HG02588 (cell line): ENCODE measurements at regions not wholly inside any gene's neighbourhood (a gene's known extent, or its start where the extent isn't known, plus 50 kb on each side); places are given as distances from the start of the nearest gene placed in this dataset.
A peak's percentile ranks its signal among the peaks of the same experiment; 100 is the strongest.
"Not testable (repeated sequence)": the region's sequence is repeated elsewhere in the genome, so short reads cannot be mapped to it uniquely, and the experiment has no call there.

ENCODE experiments used
- ATAC-seq: cut with Tn5 transposase; IDR thresholded peaks from one replicate; pipeline ENCODE4 v1.9.1; 2021; ENCODE audit warnings: mild to moderate bottlenecking, moderate library complexity; ENCODE audit not compliant: unreplicated experiment

DNA sequence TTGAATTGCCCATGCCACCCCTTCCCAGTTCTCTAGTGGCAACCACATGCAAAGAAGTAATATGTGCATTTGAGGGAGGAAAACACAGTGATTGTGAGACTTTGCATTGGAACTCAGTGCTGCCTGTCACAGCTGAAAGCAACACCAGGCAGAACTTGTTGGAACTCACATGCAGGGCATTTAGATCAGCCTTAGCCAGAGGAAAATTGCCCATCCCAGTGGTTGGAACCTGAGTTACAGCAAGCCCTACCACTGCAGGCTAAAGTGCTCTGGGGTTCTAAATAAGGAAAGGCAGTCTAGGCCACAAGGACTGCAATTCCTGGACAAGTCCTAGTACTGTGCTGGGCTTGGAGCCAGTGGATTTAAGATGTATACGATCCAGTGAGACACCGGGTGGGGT lies 245.3 kb upstream of the UFL1 start:
- ATAC-seq, result no peak

DNA sequence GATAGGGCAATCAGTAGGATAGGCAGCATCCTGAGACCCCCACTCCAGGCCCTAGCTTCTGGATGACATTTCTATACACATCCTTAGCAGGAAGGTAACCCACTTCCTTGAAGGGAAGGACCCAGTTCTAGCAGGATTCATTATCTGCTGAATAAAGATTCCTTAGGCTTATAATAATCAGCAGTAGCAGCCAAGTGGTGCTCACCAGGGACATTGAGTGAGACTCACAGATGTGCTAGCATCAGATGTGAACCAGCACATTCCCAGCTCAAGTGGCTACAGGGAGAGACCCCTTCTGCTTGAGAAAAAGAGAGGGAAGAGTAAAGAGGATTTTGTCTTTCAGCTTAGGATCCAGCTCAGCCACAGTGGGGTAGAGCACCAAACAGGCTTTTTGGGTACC lies 244.8 kb upstream of the UFL1 start:
- no peak for ATAC-seq

DNA sequence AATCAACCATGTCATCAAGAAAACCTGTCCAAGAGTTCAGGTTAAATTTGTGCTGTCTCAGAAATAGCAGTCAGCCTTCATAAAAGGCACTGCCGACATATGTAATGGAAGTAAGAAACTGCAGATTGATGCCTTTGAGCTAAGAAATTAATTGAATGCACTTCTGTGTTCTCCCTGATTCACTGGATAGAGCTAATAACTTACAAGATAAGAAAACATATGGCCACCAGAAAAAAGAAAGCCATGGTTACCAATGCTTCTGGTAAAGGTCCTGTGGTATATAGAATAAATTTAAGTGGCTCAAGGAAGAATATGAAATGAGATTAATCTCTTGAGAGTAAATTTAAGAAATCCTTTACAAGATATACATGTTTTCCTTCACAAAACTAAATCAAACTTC lies 242.5 kb upstream of the UFL1 start:
- no peak for ATAC-seq

DNA sequence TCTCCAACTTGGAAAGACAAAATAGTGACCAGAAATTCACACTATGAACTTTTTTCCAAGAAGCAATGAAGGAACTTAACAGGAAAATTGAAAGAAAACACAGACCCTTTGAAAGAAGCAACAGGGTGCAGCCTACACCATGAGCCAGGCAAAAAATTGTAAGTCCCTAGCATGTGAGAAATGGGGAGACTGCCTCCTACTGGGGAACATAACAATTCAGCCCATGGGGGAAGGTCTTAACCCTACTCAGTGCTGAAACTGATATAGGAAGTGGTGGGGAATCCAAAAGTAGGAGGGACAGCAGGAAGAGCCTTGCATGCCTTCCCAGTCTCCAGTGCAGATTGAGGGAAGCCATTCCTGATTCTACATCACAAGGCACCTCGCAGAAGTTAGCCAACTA lies 235.1 kb upstream of the UFL1 start:
- ATAC-seq, result no peak

DNA sequence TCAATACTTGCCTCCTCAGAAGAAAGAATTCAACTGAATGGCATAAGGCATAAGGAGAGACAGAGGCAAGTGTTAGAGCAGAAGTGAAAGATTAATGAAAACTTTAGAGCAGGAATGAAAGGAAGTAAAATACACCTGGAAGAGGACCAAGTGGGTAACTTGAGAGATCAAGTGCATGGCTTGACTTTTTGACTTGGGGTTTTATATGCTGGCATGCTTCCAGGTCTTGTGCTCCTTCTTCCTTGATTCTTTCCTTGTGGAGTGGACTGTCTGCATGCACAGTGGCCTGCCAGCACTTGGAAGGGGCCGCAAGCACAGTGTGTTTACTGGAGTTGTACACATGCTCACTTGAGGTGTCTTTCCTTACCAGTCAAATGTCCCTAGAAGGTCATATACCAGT lies 222.1 kb upstream of the UFL1 start:
- ATAC-seq, result no peak

DNA sequence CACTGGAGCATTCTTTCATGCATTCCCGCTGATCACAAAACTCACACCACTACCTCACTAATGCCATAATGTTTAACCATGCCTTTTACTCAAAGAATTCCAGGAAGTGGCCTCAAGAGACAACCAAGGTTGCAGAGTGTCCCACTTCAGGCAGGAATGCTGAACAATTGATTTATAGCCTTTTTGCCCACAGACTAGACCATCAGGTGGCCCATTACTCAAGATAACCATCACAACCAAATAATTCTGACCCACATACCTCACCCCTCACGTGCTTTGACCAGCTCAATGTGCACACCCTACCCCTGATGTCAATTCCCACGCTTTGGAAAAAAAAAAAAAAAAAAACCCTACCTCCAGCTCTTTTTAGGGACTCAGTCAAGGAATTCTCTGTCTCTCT lies 220.6 kb upstream of the UFL1 start:
- ATAC-seq, result no peak

DNA sequence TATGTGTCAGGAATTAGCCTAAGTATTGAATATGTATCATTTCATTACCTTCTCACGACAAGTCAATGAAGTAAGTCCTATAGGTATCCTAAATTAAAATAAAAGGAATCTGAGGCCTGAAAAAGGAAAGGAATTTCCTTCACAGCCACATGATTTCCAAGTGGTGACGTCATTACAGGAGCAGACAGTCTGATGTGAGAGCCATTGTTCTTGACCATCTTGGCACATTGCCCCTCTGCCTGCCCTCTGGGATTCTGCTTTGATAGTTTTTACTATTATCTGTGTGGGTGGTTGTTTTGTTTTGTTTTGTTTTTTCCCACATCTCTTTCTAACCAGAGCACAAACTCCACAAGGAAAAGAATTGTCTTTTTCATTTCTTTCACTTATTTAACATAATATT lies 219.8 kb upstream of the UFL1 start:
- ATAC-seq, result no peak

DNA sequence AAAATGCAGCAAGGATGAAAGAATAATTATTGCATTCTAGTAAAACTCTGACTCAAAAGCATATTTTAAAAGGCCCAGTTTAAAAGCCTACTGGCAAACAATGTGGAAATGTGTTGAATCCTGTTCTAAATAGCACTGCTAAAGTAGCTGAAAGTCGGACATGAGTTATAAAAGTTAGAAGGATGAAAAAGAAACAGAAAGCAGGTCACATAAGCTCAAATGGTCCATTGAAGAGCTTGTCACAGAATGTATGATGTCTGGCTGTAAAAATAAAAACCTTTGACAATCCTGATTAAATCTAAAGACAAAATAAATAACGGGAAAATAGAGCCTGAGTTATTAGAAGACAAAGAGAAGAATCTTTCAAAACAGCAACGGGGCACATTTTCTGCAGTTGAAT lies 218.6 kb upstream of the UFL1 start:
- no peak for ATAC-seq

DNA sequence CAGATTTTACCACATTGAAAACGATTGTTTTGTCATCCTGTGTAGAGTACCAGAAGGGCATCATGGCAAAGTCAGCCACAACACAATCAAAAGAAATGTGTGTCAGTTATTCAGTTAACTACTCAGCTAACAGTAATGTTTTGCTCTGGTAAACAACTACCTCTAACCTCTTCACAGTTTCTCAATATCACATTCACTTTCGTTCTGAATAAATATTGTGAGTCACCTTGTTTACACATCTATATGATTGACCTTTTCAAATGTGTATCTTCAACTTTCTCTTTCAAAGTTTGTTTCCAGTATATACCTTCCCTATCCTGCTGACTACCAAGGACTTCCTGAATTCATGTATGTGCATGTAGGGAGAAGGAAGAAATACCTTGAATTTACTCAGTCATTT lies 216.6 kb upstream of the UFL1 start:
- ATAC-seq, result peak; percentile 96

DNA sequence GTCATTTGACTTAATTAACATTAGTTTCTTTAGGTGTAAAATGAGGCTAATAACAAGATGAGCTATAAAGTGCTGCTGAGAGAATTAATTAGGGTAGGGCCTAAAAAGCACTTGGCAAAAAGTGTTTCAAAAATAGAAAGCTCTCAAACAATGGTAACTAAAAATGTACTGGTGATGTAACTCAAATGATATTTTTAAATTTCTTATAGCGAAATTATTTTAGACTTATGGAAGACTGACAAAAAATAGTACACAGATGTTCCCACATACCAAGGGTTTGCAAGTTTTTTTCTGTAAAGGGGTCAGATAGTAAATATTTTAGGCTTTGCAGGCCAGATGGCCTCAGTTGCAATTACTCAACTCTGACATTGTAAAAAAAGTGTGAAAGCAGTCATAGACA lies 190.7 kb upstream of the UFL1 start:
- no peak for ATAC-seq

DNA sequence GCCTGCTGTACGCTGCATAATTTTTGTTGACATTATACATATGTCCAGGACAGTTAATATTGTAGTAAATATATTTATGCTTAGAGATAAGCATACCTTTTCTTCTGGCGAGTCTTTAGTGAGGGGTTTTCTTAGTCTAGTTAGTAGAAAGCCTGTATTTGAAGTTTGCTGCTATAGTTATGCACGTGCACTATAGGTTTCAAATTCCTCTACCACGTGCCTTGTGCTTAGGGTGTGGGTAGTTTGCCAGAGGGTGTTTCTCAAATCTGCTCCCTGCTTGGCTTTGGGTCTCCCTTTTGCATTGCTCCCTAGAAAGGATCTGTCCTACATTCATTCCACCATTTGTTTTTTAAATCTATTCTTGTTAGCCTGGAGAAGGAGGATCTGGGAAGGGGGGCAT lies 181.4 kb upstream of the UFL1 start:
- ATAC-seq, result no peak

DNA sequence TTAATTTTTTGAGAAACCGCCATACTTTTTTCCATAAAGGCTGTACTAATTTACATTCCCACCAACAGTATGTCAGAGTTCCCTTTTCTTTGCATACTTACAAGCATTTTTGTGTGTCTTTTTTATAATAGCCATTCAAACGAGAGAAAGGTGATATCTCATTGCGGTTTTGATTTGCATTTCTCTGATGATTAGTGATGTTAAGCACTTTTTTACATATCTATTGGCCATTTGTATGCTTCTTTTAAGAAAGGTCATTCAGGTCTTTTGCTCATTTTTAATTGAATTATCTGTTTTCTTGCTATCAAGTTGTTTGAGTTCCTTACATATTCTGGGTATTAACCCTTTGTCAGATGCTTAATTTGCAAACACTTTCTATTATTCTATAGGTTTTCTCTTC lies 176.1 kb upstream of the UFL1 start:
- no peak for ATAC-seq

DNA sequence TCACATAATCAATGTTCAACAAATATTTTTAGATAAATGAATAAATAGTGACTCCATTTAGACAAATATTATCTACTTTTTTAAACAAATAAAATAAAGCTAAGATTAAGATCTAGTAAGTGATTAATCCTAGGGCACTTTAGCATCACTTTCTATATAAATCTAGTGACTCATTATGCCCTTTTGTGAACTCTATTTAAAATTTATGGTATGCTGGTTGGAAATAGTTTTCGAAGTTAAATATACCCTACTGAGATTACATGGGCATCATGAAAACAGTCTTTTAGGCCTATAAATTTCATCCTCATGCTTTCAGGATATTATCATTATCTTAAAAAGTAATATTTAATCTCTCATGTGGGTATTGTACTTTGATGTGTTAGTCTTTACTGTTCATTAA lies 140.4 kb upstream of the UFL1 start:
- no peak for ATAC-seq

DNA sequence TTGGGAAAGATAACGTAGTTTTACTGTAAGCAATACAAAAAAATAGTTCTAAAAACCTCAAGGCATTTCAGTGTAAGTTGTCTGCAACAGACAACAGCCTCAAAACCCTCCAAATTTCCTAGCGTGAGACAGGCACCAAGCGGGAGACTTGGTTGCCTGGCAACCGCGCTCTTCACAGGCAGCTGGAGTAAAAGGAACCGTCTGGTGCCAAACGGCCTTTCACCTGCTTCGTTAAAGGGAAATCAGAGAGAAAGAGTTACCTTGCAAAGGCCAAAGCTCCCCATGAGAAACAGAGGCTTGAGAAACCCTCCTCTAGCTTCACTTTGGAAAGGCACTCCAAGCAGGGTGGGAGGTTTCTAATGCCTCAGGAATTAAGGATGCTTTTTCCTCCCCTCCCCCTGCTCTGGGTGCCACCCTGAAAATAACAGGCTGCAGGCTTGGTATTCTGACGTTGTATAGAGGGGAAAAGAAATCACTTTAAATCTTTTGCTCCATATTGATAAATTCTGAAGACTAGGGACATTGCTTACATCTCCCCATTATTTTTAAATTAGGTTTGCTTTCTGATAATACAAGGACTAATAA lies 129.7 kb upstream of the UFL1 start:
- ATAC-seq, result no peak

DNA sequence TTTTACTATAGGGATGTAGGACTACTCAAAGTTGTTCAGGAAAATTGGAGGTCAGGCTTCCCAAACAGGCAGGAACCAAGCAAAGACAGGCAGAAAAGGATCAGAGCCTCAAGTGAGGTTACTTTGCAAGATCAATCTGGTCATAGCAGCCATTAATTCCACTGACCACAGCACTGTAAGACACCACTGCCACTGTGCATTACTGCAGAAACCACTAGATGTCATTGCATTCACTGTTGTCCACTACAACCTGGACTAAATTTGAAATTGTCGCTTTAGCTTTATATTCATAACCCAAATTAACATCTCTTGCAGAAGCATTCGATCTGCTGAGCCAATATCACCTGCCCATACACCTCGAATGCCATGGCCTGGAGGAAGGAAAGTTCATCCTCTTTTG lies 126.9 kb upstream of the UFL1 start:
- no peak for ATAC-seq

DNA sequence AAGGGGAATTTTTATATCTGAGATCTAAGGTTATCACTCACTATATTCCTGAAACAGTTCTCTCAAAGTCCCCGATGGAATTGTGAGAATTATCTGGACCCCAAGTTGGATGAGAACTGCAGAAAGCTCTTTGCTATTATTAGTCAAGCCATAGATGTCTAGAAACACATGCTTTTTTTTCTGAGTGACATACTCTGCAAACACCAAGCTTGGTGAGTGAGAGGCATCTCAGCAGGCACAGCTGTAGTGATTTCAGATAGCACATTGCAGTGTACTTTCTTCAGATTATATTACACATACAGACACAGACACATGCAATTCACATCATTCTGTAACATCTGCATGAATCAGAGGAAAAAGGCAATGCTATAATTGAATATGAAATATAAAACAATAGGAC lies 111.1 kb upstream of the UFL1 start:
- no peak for ATAC-seq

DNA sequence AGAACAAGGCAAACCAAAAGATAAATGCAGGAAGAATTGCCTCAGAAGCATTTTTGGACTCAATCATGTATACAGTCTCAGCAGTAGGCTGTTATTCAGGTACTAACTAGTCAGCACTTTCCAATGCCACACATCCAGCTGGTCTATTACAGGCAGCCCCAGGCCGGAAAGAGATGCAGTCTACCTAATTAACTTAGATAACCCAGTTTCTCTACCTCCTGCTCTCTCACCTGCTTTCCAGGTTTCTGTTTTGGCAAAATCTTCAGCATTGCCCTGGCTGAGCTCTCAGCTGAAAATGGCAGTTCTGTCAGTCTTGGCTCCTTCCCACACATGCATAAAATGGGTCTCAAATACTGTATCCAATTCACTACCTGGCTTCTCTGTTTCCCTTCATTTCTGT lies 101.3 kb upstream of the UFL1 start:
- no peak for ATAC-seq

DNA sequence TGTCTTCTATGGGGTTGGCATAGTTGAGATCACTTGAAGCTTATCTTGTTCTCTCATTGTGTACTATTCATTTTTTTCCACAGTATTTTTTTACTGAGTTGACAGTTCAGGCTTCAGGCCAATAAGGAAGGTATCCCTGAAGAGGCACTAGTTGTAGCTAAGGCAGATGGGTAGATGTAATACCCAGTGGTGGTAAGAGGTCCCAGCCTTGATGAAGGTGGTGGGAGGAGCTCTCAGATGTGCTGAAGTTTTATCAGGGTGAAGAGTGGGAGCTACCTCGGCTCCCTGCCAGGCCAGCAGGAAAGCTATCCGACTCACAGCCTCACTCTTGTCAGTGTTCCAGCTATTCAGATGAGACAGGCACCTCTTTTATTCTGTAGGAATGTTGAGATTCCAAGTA lies 87.7 kb upstream of the UFL1 start:
- no peak for ATAC-seq

DNA sequence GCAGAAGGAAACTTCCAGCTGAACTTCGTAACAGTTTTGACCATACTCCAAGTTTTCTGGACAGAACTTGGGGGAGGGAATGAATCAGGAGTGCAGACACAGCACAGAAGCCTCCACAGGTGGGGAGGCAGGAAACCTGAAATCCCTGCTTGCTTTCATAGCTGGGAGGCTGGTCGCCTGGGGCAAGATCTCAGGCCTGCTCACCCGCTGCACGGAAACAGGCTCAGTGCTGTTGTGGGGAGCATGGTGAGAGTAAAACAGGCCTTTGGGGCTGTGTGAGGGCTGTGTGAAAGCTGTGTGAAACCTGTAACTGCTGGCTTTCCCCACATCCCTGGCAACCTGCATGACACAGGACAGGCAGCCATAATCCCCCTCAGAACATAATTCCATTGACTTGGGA lies 85.2 kb upstream of the UFL1 start:
- no peak for ATAC-seq

DNA sequence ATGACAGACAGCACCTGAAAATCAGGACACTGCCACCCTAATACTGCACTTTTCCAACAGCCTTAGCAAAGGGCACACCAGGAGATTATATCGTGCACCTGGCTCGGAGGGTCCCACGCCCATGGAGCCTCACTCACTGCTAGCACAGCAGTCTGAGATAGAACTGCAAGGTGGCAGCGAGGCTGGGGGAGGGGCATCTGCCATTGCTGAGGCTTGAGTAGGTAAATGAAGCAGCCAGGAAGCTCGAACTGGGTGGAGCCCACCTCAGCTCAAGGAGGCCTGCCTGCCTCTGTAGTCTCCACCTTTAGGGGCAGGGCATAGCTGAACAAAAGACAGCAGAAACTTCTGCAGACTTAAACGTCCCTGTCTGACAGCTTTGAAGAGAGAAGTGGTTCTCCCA lies 84.4 kb upstream of the UFL1 start:
- ATAC-seq, result not testable (repeated sequence)

DNA sequence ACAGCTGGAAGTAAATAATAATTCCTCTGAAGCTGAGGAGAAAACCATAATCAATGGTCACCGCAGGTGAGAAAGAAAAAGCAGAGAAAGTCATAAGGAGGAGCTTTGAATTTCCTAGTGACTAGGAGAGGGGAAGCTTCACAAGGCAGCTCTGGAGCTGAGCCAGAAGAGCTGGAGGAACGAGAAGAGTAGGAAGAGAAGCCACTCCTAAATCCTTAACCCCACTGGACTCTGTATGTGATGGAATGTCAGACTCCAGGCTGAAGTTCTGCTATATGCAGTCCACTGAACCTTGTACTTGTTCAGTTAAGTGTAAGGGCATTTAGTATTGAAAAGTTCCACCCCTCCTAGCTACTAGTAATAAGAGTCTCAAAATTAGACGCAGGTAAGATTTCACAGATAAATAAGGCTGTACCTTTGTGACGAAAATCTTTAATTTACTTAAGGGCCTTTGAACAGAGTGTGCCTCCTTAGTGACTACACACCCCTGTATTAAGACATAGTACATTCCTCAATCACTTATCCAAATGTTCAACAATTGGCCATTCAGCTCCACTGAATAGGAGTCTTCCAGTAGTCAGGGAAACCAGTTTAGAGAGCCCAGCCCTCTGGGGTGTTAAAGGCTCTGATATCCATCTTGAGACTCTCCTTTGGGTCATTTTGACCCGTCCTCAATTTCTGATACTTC lies 71.4 kb upstream of the UFL1 start:
- no peak for ATAC-seq

DNA sequence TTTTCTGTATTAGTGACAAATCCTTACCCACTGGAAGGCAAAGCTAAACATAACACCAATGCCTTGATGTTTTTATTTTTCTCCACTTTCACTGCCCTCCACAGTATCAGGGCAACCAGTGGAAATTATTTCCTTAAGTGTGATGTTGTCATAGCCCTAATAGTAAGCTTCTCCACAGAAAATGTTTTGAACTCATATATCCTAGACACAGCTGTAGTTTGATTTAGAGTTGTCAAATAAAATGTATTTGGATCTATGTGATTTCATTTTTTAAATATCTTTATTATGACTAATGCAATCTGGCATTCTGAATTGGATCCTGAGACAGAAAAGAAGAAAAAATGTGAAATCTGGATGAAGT lies 70.9 kb upstream of the UFL1 start:
- ATAC-seq, result no peak

DNA sequence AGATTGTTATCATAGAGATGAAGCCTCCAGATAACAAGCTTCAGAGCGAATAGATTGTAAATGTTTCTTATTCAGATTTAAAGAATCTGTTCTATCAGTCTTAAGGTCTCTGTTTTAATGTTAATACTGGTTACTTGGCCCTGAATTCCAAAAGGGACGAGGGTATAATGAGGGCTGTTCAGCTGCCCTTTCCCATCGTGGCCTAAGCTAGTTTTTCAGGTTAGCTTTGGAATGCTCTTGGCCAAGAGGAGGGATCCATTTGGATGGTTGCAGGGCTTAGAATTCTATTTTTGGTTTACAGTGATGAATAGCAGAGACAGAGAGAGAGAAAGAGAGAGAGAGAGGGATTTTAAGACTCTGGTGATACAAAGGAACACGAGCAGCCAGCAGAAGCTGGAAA lies 62.8 kb upstream of the UFL1 start:
- no peak for ATAC-seq
